Globus pallidus (tissue), 1 donor: ENCODE measurements at regions not wholly inside any gene's neighbourhood (a gene's known extent, or its start where the extent isn't known, plus 50 kb on each side); places are given as distances from the start of the nearest gene placed in this dataset.
A peak's percentile ranks its signal among the peaks of the same experiment; 100 is the strongest.
"Not testable (repeated sequence)": the region's sequence is repeated elsewhere in the genome, so short reads cannot be mapped to it uniquely, and the experiment has no call there.

Experiments
- DNase-seq: peaks from one replicate; pipeline ENCODE4 v3.0.0-alpha.2; 2015; ENCODE audit warnings: low spot score

DNA sequence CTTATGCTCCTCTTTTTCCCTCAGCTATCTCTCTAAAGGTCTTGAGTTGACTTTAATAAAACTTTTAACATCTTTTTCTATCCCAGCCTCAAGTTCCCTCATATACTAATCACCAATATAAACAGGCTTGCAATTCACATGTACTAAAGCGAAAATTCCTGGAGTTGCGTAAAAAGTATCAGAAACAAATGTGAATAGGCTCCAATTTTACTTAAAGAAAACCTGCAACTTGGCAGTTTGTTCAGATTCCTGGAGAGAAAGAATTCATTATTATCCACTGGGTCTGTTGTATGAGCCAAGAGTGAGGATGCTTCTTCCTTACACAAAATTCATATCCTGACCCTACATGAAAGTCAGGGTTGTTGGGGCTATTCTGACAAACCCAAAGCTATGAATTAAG, 384.2 kb downstream of the DTWD2 start:
- no peak for DNase-seq

DNA sequence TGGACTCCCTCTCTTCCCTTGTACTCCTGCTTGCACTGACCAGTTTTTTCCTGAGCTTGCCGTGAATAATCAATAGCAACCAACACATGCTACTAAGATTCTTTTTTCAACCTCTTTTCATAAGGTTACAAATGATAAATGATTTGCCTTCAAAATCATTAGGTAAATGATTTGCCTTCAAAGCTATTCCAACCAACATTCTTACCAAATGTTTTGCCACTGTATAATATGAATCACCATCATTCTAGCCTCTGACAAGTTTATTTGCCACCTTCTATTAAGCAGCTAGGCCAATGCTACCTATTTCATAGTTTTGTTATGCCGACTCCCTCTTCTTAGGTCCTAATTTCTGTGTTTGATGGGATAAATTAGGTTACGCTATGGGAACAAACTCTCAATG, 385.1 kb downstream of the DTWD2 start:
- no peak for DNase-seq

GRCh38 chr5:118598311-118598710, 390.0 kb downstream of the DTWD2 start:
- DNase-seq: no peak

DNA sequence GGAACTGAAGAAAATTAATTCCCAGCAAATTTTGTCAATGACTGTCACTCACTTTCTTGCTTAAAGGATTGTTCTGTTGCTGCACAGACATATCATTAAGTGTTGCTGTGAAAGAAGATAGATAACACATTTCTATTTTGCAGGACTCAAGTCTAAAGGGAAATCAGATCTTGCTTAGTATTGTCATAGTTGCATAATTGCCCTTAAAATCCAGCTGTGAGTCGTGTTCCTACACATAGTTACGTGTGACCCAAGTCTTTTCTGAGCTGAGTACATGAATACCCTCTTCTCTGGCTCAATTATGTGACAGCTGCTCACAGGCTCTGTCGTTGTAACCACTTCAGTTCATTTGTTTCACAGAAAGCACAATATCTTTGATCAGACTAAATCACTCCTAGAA, 390.8 kb downstream of the DTWD2 start:
- no peak for DNase-seq

- DNase-seq: peak; percentile 57
Measured at GRCh38 chr5:118596255-118596654, 392.1 kb downstream of the DTWD2 start.

DNA sequence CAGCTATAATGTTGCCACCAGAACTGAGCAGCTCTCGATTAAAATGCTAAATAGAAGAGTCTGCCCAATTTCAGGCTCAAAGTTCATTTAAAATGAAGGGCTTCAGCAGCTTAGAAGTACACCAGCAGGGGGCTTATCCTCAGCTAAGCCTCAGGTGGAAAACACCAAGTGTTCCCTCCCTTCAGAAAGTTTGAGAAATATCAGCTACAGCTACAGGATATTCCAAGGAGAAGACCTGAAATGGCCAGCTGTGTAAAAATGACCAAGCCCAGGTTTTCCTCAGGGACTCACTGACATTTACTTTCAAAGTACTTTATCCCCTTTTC, 395.4 kb downstream of the DTWD2 start:
- no peak for DNase-seq

DNA sequence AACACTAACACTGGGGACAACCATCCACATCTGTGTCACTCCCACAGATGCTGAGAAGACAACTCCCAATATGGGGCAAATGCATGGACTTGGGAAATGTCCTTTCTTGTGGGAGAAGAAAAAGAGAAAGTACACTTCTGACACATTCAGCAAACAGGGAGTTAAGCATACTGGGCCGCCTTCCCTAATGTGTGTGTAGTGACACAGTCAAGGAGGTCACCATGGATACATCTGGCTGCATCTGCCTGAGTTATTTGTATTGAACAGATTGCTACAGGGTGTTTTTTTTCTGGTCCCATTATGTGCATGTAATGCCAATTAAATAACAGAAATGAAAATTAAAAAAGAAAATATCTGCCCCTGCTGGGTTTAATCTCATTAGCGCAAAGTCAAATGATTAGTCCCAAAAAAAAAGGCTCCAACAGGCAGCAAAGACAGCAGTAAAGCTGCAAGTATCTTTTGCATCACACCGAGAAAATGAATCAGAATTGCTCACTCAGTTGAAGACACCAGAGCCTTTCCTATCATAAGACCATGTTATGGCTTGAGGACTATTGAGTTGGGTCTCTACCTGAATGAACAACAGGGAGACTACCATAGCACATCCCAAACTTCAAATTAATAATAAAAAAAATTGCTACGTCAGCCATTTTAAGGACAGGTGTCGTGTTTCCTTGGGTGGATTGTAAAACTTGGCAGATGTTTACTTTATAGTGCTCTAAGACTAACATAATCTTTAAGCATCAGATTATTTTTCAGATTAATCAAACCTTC, 395.9 kb downstream of the DTWD2 start:
- no peak for DNase-seq

DNA sequence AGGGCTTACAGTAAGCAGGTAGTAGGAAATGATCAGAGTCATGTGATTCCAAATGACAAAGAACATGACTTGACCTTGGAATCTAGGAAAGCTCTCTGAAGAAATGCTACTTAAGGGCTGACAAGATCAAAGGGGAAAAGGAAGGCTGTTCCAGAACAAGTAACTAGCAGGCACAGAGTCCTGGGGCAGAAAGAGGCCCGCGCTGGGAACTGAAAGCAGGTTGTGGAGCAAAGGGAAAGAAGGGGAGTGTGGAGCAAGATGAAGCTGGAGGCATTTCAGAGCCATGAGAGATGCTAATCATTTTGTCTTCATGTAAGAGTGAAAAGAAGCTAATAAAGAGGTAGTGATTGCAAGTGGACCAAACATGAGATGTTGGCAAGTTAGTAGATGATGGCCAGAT, 397.5 kb downstream of the DTWD2 start:
- no peak for DNase-seq

DNA sequence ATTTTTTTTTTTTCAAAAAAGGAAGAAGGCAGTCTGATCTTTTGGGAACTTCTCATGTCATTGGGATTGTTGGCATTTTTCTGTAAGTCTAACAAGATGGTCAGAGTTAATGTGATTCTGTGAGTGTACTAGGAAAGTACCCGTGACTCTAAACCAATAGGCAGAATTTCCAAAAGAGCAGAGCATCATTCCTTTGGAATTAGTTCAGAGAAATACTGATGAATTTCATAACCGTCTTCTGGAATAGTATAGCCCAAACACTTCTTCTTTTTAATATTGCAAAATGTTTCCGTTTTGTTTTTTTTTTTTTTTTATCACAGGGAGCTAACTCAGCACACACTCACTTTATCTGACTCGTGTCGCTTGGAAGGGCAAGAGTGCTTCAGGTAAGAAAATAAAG, 407.4 kb downstream of the DTWD2 start:
- no peak for DNase-seq

DNA sequence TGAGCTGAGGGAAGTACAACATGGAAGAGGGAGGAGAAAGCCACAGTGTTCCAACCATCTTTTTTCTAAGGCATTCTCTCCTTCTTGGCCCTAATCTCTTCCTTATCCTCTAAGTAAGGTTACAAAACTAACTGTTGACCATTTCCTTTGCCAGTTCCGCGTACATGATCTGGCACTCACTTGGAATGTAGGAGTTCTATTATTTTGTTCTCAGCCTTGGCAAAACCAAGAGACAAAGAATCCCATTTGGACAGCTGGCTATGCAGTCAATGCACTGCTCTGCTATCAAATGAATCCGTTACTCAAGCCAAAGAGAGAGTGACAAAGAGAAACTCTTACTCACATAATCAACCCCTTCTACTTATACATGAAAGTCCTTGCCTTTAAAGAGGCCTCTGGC, 410.3 kb downstream of the DTWD2 start:
- DNase-seq: peak; percentile 8

- no peak for DNase-seq
Measured at GRCh38 chr5:118577621-118578020, 410.7 kb downstream of the DTWD2 start.

DNA sequence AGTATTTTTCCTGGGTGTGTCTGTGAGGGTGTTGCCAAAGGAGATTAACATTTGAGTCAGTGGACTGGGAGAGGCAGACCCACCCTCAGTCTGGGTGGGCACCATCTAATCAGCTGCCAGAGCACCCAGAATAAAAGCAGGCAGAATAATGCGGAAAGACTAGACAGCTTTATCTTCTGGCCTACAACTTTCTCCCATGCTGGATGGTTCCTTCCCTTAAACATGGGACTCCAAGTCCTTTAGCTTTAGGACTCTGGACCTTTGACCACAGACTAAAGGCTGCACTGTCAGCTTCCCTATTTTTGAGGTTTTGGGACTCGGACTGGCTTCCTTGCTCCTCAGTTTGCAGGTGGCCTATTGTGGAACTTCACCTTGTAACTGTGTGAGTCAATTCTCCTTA, 418.1 kb downstream of the DTWD2 start:
- DNase-seq: not testable (repeated sequence)

- DNase-seq: not testable (repeated sequence)
Measured at GRCh38 chr5:118569596-118569995, 418.8 kb downstream of the DTWD2 start.

- no peak for DNase-seq
Measured at GRCh38 chr5:118565335-118565971, 422.9 kb downstream of the DTWD2 start.

- DNase-seq: no peak
Measured at GRCh38 chr5:118561971-118562370, 426.4 kb downstream of the DTWD2 start.

- DNase-seq: no peak
Measured at GRCh38 chr5:118561235-118561634, 427.1 kb downstream of the DTWD2 start.

DNA sequence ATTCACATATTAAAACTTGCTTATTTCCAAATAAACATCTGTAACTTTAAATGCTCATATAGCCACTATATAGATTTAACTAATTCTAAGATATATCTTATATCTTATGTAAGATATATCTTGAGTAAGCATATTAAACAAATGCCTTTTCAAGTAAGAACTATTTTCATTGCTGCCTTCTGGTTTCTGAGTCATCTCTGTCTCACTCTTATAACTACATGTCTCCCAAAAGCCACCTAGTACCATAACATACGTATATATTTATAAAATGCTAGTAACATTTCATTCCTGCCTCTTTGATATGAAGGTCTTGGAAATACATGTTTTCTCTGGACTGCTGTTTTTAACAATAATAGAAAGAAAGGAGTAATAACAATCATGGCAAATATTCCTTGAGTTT, 429.5 kb downstream of the DTWD2 start:
- no peak for DNase-seq

DNA sequence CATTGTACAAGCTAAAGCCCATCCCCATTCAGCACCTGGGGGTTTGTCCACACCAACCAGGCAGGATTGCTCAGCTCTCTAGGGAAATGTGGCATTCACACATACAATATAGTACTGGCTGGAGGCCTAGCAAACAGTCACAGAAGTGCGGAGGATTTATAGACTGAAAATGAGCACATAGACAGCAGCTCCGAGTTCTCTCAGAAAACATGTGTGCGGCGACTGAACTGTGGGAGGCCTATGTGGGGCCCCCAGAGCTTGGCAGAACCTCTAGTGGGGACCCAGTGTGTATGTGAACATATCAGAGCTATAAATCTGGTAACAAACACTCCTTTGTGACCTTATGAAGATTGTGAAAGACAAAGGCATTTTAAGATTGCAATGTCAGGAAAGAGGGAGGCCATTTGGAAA, 431.1 kb downstream of the DTWD2 start:
- no peak for DNase-seq

DNA sequence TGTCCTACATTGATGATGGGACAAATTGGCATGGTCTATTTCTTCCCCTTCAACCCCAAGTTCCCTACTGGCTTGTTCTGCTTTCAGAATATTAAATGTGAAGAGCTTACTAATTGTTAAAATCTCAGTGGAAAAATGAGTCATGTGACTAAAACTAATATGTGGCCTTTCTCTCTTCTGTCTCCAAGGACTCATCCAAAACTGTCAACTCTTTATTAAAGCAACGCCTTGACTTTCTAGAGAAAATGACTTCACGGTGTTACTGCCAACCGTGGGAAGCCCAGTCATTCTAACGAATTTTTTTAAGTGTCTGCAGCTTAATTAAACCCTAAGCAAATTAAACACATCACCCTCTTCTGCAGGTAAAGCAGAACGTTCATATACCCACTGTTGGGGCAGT, 431.6 kb downstream of the DTWD2 start:
- DNase-seq: no peak

DNA sequence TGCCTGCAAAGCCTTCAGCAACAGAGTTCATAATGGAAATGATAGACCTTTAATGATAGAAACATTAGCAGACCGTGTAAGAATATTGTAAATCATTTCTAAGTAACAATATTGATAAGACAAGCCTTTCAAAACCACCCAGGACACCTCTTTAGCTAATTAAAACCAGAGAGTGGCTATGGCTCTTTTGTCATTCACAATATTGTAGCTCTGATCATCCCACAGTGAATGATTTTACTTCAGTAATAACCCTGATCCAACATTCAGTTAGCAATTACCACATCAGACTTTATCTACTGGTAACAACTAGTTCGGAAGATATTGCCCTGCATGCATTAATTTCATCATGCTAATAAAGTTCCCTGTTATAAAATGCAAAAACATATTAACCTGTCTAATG, 432.6 kb downstream of the DTWD2 start:
- no peak for DNase-seq

DNA sequence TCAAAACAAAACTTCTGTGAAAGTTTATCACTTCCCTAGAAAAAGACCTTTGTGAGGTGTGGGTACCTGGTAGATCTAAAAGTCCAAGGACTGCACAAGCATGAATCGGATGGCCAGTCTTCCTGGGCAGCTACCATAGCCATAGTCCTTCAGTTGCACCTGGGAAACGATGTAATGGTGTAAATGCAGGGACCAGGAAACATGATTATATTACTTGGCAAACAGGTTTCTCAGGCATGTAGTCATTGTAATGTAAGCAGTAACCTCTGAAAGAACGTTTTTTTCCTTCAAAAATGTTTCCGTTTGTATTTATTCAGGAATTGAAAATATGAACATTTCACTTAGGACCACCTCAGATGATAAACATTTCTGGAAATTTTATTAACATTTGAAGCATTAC, 433.4 kb downstream of the DTWD2 start:
- DNase-seq: no peak

DNA sequence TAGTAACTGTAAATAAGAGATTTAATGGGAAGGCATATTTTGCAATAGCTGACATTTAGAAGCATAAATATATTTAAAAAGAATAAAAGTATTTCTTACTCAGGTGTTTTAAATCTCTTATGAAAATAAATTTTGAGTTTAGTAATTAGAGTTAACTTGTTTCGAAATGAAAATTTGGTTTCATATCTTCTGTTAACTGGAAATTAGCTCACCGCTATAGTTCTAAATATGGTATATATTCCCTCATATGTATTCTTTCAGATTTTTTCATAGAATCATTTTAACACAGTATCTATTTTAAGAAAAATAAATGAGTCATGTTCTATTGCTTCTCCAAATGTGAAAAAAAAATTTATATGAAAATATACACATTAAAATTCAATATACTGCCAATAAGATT, 434.1 kb downstream of the DTWD2 start:
- no peak for DNase-seq

GRCh38 chr5:118553662-118554061, 434.7 kb downstream of the DTWD2 start:
- no peak for DNase-seq

DNA sequence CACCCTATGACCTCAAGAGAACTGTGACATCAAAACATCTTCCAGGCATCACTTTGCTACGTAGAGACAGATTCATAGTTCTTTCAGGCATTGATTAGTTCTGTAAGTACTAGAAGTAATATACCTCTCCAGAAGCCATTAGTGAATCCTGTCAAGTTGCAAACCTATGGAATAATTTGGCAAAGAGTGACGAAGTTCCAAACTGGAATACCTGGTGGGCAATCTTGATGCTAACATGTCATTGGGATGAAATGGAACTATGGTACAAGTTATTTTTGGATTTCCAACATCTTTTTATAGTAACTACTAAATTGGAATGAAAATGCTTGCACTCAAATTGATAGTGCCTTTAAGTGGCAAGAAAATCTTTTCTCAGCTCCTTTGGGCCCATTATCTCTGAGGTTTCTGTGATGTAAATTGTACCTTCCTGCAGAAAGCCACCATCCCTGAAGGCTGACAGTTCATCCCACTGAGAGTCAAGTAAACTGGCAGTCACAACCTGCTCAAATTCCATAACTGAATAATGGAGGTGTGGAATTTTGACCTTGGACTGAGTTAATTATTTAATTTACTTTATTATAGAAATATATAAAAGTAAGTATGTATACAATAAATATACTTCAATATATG, 435.5 kb downstream of the DTWD2 start:
- DNase-seq: no peak
